GM19467 (cell line): ENCODE measurements at regions not wholly inside any gene's neighbourhood (a gene's known extent, or its start where the extent isn't known, plus 50 kb on each side); places are given as distances from the start of the nearest gene placed in this dataset.

ENCODE experiments used
- ATAC-seq: cut with Tn5 transposase; IDR thresholded peaks from one replicate; pipeline ENCODE4 v1.9.1; 2021; ENCODE audit warnings: mild to moderate bottlenecking, moderate library complexity; ENCODE audit not compliant: unreplicated experiment

- no peak for ATAC-seq
These were observed 336.9 kb upstream of the NR3C2 start for GRCh38 chr4:148778980-148779675.

- no peak for ATAC-seq
These were observed 334.7 kb upstream of the NR3C2 start for GRCh38 chr4:148776941-148777340.

GRCh38 chr4:148774134-148774533 lies 331.9 kb upstream of the NR3C2 start:
- no peak for ATAC-seq

- no peak for ATAC-seq
These were observed 331.1 kb upstream of the NR3C2 start for GRCh38 chr4:148773313-148773712.

- no peak for ATAC-seq
These were observed 328.6 kb upstream of the NR3C2 start for GRCh38 chr4:148770848-148771247.

GRCh38 chr4:148770377-148770776 lies 328.2 kb upstream of the NR3C2 start:
- no peak for ATAC-seq

- ATAC-seq = no peak
These were observed 322.5 kb upstream of the NR3C2 start for GRCh38 chr4:148764720-148765119.

GRCh38 chr4:148757171-148757570 lies 315.0 kb upstream of the NR3C2 start:
- ATAC-seq = no peak

GRCh38 chr4:148749403-148749802 lies 307.2 kb upstream of the NR3C2 start:
- no peak for ATAC-seq

- ATAC-seq = no peak
These were observed 305.6 kb upstream of the NR3C2 start for GRCh38 chr4:148747721-148748268.

GRCh38 chr4:148740701-148741100 lies 298.5 kb upstream of the NR3C2 start:
- no peak for ATAC-seq

GRCh38 chr4:148737061-148737770 lies 295.0 kb upstream of the NR3C2 start:
- no peak for ATAC-seq

GRCh38 chr4:148735432-148736155 lies 293.4 kb upstream of the NR3C2 start:
- no peak for ATAC-seq

- ATAC-seq = no peak
These were observed 288.6 kb upstream of the NR3C2 start for GRCh38 chr4:148730766-148731165.

GRCh38 chr4:148730082-148730640 lies 287.9 kb upstream of the NR3C2 start:
- no peak for ATAC-seq

- no peak for ATAC-seq
These were observed 275.8 kb upstream of the NR3C2 start for GRCh38 chr4:148717988-148718387.

GRCh38 chr4:148716431-148717052 lies 274.3 kb upstream of the NR3C2 start:
- ATAC-seq = no peak

- ATAC-seq = no peak
These were observed 262.1 kb upstream of the NR3C2 start for GRCh38 chr4:148704291-148704690.

- ATAC-seq = no peak
These were observed 252.5 kb upstream of the NR3C2 start for GRCh38 chr4:148694702-148695101.

- ATAC-seq = no peak
These were observed 251.9 kb upstream of the NR3C2 start for GRCh38 chr4:148693913-148694649.
